Loucy (cell line): ENCODE measurements at regions not wholly inside any gene's neighbourhood (a gene's known extent, or its start where the extent isn't known, plus 50 kb on each side); places are given as distances from the start of the nearest gene placed in this dataset.

Experiments used
- H2AFZ ChIP-seq: fragments of 200-600 bp; sonication (generic); 2 replicates; pipeline ENCODE4 v1.6.0; 2016; ENCODE audit warnings: antibody characterized with exemption, mild to moderate bottlenecking, low read length, moderate library complexity
- H3F3A ChIP-seq: fragments of 200-600 bp; 2 replicates; pipeline ENCODE4 v1.6.0; 2016; ENCODE audit warnings: antibody characterized with exemption, low read depth, mild to moderate bottlenecking
- H3K27me3 ChIP-seq: fragments of 200-600 bp; sonication (generic); 2 replicates; pipeline ENCODE4 v1.6.1; 2014; ENCODE audit warnings: low read length, mild to moderate bottlenecking; ENCODE audit not compliant: insufficient read depth, poor library complexity, severe bottlenecking
- H3K36me3 ChIP-seq: fragments of 200-600 bp; sonication (generic); 2 replicates; pipeline ENCODE4 v1.6.1; 2016; ENCODE audit warnings: low read length; ENCODE audit not compliant: insufficient read depth
- H3K4me1 ChIP-seq: fragments of 200-600 bp; sonication (generic); 2 replicates; pipeline ENCODE4 v1.5.1; 2014; ENCODE audit warnings: low read length, mild to moderate bottlenecking; ENCODE audit not compliant: insufficient read depth, poor library complexity, severe bottlenecking
- H3K4me2 ChIP-seq: fragments of 200-600 bp; sonication (generic); 2 replicates; pipeline ENCODE4 v1.6.0; 2014; ENCODE audit warnings: antibody characterized with exemption, low read length, low read depth, mild to moderate bottlenecking; ENCODE audit not compliant: poor library complexity, severe bottlenecking
- H3K4me3 ChIP-seq: fragments of 200-600 bp; sonication (generic); 2 replicates; pipeline ENCODE4 v1.5.1; 2014; ENCODE audit warnings: low read length, mild to moderate bottlenecking, mixed read lengths; ENCODE audit not compliant: poor library complexity, severe bottlenecking
- H3K79me2 ChIP-seq: fragments of 200-600 bp; sonication (generic); 2 replicates; pipeline ENCODE4 v1.6.1; 2014; ENCODE audit warnings: low read length; ENCODE audit not compliant: insufficient read depth
- H3K9ac ChIP-seq: fragments of 200-600 bp; sonication (generic); 2 replicates; pipeline ENCODE4 v1.6.0; 2014; ENCODE audit warnings: mild to moderate bottlenecking, low read depth, low read length, moderate library complexity; ENCODE audit not compliant: poor library complexity, severe bottlenecking
- H3K9me2 ChIP-seq: fragments of 200-600 bp; sonication (generic); replicated peaks from 2 replicates; pipeline ENCODE4 v1.6.1; 2016; ENCODE audit warnings: low read depth, low read length, mixed read lengths
- H3K9me3 ChIP-seq: fragments of 200-600 bp; sonication (generic); 2 replicates; pipeline ENCODE4 v1.6.1; 2014; ENCODE audit warnings: mild to moderate bottlenecking, antibody characterized with exemption, low read length, low read depth; ENCODE audit not compliant: insufficient read depth
- H4K20me1 ChIP-seq: fragments of 200-600 bp; sonication (generic); 2 replicates; pipeline ENCODE4 v1.6.0; 2014; ENCODE audit warnings: antibody characterized with exemption, low read length, mild to moderate bottlenecking; ENCODE audit not compliant: insufficient read depth, poor library complexity, severe bottlenecking
- EZH2phosphoT487 ChIP-seq: fragments of 200-600 bp; IDR thresholded peaks from 2 replicates; pipeline ENCODE4 v1.6.1; 2018; ENCODE audit warnings: antibody characterized with exemption, mild to moderate bottlenecking, moderate library complexity, borderline replicate concordance
- TF ChIP-seq, protein P1 (sequence below): fragments of 200-600 bp; sonication (generic); conservative IDR thresholded peaks from 2 replicates; pipeline ENCODE4 v1.5.1; 2014; ENCODE audit warnings: mild to moderate bottlenecking, antibody characterized with exemption, low read length

- Histone ChIP-seq H3K27me3 (no peaks in the 10 kb centered on the region), H3K4me3 (no peak overlapping the region), H3K4me2 (no peak overlapping the region), H3K9ac (no peak overlapping the region), H3F3A (no peaks in the 10 kb centered on the region), H3K36me3 (no peaks in the 10 kb centered on the region), H3K9me2 (no peaks in the 10 kb centered on the region), H3K9me3 (peaks cover 18% of the 10 kb centered on the region; the same call in 1 of the 2 replicates), H3K79me2 (no peaks in the 10 kb centered on the region), H4K20me1 (no peaks in the 10 kb centered on the region), H2AFZ (no peak overlapping the region), H3K4me1 (no peaks in the 10 kb centered on the region)
- TF ChIP-seq EZH2phosphoT487, result no peak
- TF ChIP-seq, protein P1, sequence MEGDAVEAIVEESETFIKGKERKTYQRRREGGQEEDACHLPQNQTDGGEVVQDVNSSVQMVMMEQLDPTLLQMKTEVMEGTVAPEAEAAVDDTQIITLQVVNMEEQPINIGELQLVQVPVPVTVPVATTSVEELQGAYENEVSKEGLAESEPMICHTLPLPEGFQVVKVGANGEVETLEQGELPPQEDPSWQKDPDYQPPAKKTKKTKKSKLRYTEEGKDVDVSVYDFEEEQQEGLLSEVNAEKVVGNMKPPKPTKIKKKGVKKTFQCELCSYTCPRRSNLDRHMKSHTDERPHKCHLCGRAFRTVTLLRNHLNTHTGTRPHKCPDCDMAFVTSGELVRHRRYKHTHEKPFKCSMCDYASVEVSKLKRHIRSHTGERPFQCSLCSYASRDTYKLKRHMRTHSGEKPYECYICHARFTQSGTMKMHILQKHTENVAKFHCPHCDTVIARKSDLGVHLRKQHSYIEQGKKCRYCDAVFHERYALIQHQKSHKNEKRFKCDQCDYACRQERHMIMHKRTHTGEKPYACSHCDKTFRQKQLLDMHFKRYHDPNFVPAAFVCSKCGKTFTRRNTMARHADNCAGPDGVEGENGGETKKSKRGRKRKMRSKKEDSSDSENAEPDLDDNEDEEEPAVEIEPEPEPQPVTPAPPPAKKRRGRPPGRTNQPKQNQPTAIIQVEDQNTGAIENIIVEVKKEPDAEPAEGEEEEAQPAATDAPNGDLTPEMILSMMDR, result no peak
These were observed 405.0 kb upstream of the ZNF507 start for GRCh38 chr19:31940396-31940795.

- no peaks in the 10 kb centered on the region for H3K27me3 ChIP-seq
- H3K4me1 ChIP-seq, result no peaks in the 10 kb centered on the region
- H3K9me2 ChIP-seq, result no peaks in the 10 kb centered on the region
- TF ChIP-seq, protein P1, result no peak
- no peak overlapping the region for H3K4me2 ChIP-seq
- H2AFZ ChIP-seq, result no peak overlapping the region
- H3K9me3 ChIP-seq, result peaks cover 12% of the 10 kb centered on the region; the same call in 1 of the 2 replicates
- no peaks in the 10 kb centered on the region for H3K79me2 ChIP-seq
- no peak overlapping the region for H3K9ac ChIP-seq
- no peaks in the 10 kb centered on the region for H3K36me3 ChIP-seq
- no peaks in the 10 kb centered on the region for H4K20me1 ChIP-seq
- H3K4me3 ChIP-seq, result no peak overlapping the region
- H3F3A ChIP-seq, result no peaks in the 10 kb centered on the region
These were observed 402.2 kb upstream of the ZNF507 start for GRCh38 chr19:31943191-31943661.

- H4K20me1 ChIP-seq, result no peaks in the 10 kb centered on the region
- no peaks in the 10 kb centered on the region for H3K79me2 ChIP-seq
- no peaks in the 10 kb centered on the region for H3K36me3 ChIP-seq
- H3F3A ChIP-seq, result no peaks in the 10 kb centered on the region
- no peak overlapping the region for H3K4me2 ChIP-seq
- no peaks in the 10 kb centered on the region for H3K9me2 ChIP-seq
- no peak overlapping the region for H3K4me3 ChIP-seq
- peaks cover 8% of the 10 kb centered on the region; the same call in 1 of the 2 replicates for H3K9me3 ChIP-seq
- no peak overlapping the region for H2AFZ ChIP-seq
- H3K27me3 ChIP-seq, result no peaks in the 10 kb centered on the region
- no peaks in the 10 kb centered on the region for H3K4me1 ChIP-seq
- TF ChIP-seq, protein P1, result no peak
- no peak for TF ChIP-seq EZH2phosphoT487
- no peak overlapping the region for H3K9ac ChIP-seq
These were observed 401.6 kb upstream of the ZNF507 start for GRCh38 chr19:31943778-31944177.
